Tibial nerve (tissue), 4 donors: ENCODE measurements at regions not wholly inside any gene's neighbourhood (a gene's known extent, or its start where the extent isn't known, plus 50 kb on each side); places are given as distances from the start of the nearest gene placed in this dataset.

Source experiments
- DNase-seq, 2 donors: peaks; one replicate each; pipeline ENCODE4 v3.0.0-alpha.2; 2019; ENCODE audit warnings: low spot score in 2 of 2
- H3K27ac ChIP-seq, 4 donors: fragments of 200-600 bp; sonication (generic) in 3 of 4; one replicate each; pipeline ENCODE4 v1.5.1; 2017 to 2019; ENCODE audit warnings: mild to moderate bottlenecking in 1 of 4
- H3K27me3 ChIP-seq, 2 donors: fragments of 200-600 bp; sonication (generic) in 1 of 2; one replicate each; pipeline versions ENCODE4 v1.5.1 to v1.6.0; 2017 to 2019
- H3K36me3 ChIP-seq, 3 donors: fragments of 200-600 bp; sonication (generic); one replicate each; pipeline ENCODE4 v1.5.1; 2018 to 2019
- H3K4me1 ChIP-seq, 4 donors: fragments of 200-600 bp; sonication (generic) in 3 of 4; one replicate each; pipeline ENCODE4 v1.5.1; 2017 to 2019
- H3K4me3 ChIP-seq, 4 donors: fragments of 200-600 bp; sonication (generic) in 3 of 4; one replicate each; pipeline ENCODE4 v1.5.1; 2017 to 2019; ENCODE audit warnings: mild to moderate bottlenecking in 1 of 4, moderate library complexity in 1 of 4
- H3K9me3 ChIP-seq, 4 donors: fragments of 200-600 bp; sonication (generic) in 3 of 4; one replicate each; pipeline ENCODE4 v1.5.1; 2017 to 2019
- EP300 ChIP-seq, 2 donors: sonication (generic); formaldehyde crosslinking; IDR thresholded peaks; one replicate each; pipeline ENCODE4 v1.6.1; 2017; ENCODE audit warnings: antibody characterized with exemption in 2 of 2, mild to moderate bottlenecking in 1 of 2
- POLR2A ChIP-seq, 2 donors: fragments of 450-650 bp; IDR thresholded peaks; one replicate each; pipeline ENCODE4 v1.6.1; 2017; ENCODE audit warnings: antibody characterized with exemption in 2 of 2, mild to moderate bottlenecking in 2 of 2, moderate library complexity in 2 of 2
- WGBS, 2 donors: methylation state at CpG; one replicate each; pipeline ENCODE4 v1.1.5; 2018; 5-methylcytosine and 5-hydroxymethylcytosine counted together
- TF ChIP-seq, protein P1 (sequence below), 5 experiments: fragments of 200-600 bp in 3 of 5; fragments of 450-650 bp in 2 of 5; sonication (generic) in 3 of 5; IDR thresholded peaks; one replicate each; pipeline ENCODE4 v1.5.1; 2016 to 2019; ENCODE audit warnings: antibody characterized with exemption in 5 of 5, mild to moderate bottlenecking in 3 of 5, moderate library complexity in 2 of 5

DNA sequence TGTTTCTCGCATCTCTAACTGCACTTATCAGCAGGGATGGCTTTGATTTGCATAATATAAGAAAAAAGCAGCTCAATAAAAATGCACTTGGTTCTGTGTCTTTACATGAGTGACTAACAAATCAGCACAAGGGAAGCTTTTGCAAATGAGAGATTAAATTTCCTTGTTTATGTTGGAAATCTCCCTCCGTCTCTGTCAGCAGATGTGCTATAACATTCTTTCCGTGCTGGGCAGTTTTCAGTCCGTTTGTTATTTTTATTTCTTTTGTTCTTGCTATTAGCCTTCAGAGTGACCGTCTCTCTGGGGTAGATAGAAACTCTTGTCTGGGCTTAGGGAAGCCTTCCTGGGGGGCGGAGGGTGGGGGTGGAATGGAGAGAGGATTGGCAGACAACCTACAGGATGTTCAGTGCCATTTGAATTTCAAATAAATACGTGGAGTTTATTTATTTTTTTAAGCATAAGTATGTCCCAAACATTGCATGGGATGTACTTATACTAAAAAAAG, 96.0 kb downstream of the GATA3 start:
- Histone ChIP-seq H3K4me3 (no peak overlapping the region), H3K4me1 (no peaks in the 10 kb centered on the region), H3K27me3 (no peaks in the 10 kb centered on the region), H3K27ac (no peak overlapping the region), H3K36me3 (no peaks in the 10 kb centered on the region), H3K9me3 (no peaks in the 10 kb centered on the region)
- WGBS, 2 donors = 43 to 45% methylated on average over 7 of the region's 7 CpGs
- TF ChIP-seq, protein P1, sequence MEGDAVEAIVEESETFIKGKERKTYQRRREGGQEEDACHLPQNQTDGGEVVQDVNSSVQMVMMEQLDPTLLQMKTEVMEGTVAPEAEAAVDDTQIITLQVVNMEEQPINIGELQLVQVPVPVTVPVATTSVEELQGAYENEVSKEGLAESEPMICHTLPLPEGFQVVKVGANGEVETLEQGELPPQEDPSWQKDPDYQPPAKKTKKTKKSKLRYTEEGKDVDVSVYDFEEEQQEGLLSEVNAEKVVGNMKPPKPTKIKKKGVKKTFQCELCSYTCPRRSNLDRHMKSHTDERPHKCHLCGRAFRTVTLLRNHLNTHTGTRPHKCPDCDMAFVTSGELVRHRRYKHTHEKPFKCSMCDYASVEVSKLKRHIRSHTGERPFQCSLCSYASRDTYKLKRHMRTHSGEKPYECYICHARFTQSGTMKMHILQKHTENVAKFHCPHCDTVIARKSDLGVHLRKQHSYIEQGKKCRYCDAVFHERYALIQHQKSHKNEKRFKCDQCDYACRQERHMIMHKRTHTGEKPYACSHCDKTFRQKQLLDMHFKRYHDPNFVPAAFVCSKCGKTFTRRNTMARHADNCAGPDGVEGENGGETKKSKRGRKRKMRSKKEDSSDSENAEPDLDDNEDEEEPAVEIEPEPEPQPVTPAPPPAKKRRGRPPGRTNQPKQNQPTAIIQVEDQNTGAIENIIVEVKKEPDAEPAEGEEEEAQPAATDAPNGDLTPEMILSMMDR (IDR thresholded peaks at IDR 0.05) = no peak
- TF ChIP-seq POLR2A (IDR thresholded peaks at IDR 0.05) (no peak), EP300 (IDR thresholded peaks at IDR 0.05) (no peak)
- DNase-seq = no peak

DNA sequence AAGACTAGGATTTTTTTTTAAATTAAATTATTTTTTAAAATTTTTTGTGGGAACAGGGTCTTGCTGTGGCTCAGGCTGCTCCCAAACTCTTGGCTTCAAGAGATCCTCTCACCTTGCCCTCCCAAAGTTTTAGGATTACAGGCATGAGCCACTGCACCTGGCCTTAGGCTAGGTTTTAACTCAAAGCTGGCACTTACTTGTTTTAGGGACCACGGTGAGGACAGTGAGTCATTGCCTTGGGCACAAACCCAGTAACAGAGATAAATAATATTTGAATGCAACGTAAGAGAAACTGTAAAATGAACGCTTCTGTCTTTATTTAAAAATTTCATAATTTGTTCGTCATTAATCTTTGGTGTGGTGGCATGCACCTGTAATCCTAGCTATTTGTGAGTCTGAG, 96.6 kb downstream of the GATA3 start:
- TF ChIP-seq EP300 (IDR thresholded peaks at IDR 0.05) (no peak), POLR2A (IDR thresholded peaks at IDR 0.05) (no peak)
- TF ChIP-seq, protein P1 (IDR thresholded peaks at IDR 0.05) = no peak
- H3K4me3 ChIP-seq = no peak overlapping the region
- H3K27ac ChIP-seq = no peak overlapping the region
- WGBS, 2 donors = 88 to 89% methylated on average over 4 of the region's 4 CpGs
- no peak for DNase-seq
- no peaks in the 10 kb centered on the region for H3K36me3 ChIP-seq
- no peaks in the 10 kb centered on the region for H3K9me3 ChIP-seq
- no peaks in the 10 kb centered on the region for H3K4me1 ChIP-seq
- H3K27me3 ChIP-seq = no peaks in the 10 kb centered on the region

DNA sequence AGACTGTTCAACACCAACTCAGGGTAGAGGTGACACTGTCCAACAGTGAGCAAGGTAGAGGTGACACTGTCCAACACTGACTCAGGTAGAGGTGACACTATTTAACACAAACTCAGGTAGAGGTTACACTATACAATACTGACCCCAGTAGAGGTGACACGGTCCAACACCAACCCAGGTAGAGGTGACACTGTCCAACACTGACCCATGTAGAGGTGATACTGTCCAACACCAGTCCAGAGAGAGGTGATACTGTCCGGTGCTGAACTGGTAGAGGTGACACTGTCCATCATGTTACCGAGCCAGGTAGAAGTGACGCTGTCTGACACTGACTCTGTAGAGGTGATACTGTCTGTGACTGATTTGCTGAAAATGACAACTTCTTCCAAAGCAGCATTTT, 102.4 kb downstream of the GATA3 start:
- no peaks in the 10 kb centered on the region for H3K9me3 ChIP-seq
- H3K4me3 ChIP-seq = no peak overlapping the region
- 94 to 95% methylated on average over 4 of the region's 4 CpGs for WGBS, 2 donors
- H3K4me1 ChIP-seq = no peaks in the 10 kb centered on the region
- H3K27me3 ChIP-seq = no peaks in the 10 kb centered on the region
- H3K27ac ChIP-seq = no peak overlapping the region
- H3K36me3 ChIP-seq = no peaks in the 10 kb centered on the region
- TF ChIP-seq POLR2A (IDR thresholded peaks at IDR 0.05) = no peak
- TF ChIP-seq, protein P1 (IDR thresholded peaks at IDR 0.05) = no peak
- no peak for TF ChIP-seq EP300 (IDR thresholded peaks at IDR 0.05)
- DNase-seq = no peak

DNA sequence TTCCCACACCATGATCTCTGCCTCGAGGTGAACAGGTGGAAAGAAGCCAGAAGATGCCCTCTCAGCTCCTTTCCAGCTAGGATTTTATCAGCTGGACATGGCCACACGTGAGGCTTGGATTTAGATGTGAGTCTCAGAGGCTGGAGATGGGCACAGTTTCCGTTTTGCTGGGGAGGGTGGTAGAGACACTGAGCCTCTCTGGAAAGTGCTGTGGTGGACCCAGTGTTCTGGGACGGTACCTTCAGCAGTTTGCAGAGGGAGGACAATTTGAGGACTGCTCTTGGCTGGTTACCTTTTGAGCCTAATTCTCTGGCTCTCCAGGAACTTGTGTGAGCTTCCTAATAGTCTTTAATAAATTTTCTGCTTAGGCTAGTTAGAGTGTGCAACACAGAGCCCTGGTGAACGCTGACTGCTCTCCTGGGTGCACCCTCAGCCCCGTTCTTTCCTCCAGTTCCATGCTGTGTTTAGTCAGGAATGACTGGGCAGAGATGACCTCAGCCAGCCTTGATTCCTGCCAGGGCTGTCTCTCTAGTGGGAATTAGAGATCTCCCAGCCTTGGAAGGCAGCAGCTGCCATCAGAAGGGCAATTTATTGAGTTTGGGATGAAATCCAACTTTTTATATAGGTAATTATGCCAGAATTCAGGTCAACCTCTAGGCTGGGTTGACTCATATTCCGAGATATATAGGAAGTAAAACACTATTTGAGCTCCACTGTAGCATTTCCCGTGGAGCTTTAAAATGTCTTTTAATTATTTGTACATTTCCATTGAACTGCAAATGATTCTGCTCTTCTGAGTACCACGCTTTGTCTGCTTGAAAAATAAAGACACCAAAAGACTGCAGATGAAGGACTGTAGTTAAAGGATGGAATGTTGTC, 103.9 kb downstream of the GATA3 start:
- TF ChIP-seq POLR2A (IDR thresholded peaks at IDR 0.05) = no peak
- TF ChIP-seq, protein P1 (IDR thresholded peaks at IDR 0.05) = no peak
- no peak for TF ChIP-seq EP300 (IDR thresholded peaks at IDR 0.05)
- Histone ChIP-seq H3K27ac (no peak overlapping the region), H3K9me3 (no peaks in the 10 kb centered on the region), H3K4me3 (no peak overlapping the region), H3K27me3 (no peaks in the 10 kb centered on the region), H3K4me1 (no peaks in the 10 kb centered on the region), H3K36me3 (no peaks in the 10 kb centered on the region)
- 61 to 70% methylated on average over 8 to 9 of the region's 9 CpGs for WGBS, 2 donors
- DNase-seq = no peak
